SK-N-MC (cell line): ENCODE measurements at regions not wholly inside any gene's neighbourhood (a gene's known extent, or its start where the extent isn't known, plus 50 kb on each side); places are given as distances from the start of the nearest gene placed in this dataset.

ENCODE experiments used
- DNase-seq: peaks from one replicate; pipeline ENCODE4 v3.0.0-alpha.2; 2011; ENCODE audit warnings: low read depth, low spot score
- H3K27ac ChIP-seq: fragments of 200-600 bp; sonication (generic); 2 replicates; pipeline ENCODE4 v1.5.1; 2016; ENCODE audit warnings: mixed run types
- H3K36me3 ChIP-seq: fragments of 200-600 bp; sonication (generic); 2 replicates; pipeline ENCODE4 v1.6.1; 2017; ENCODE audit warnings: antibody characterized with exemption, low read length, mixed read lengths; ENCODE audit not compliant: insufficient read depth
- H3K4me3 ChIP-seq: fragments of 200-600 bp; sonication (generic); 2 replicates; pipeline ENCODE4 v1.5.1; 2016
- H3K9ac ChIP-seq: fragments of 200-600 bp; sonication (generic); 2 replicates; pipeline ENCODE4 v1.8.0; 2017; ENCODE audit warnings: mixed run types, mixed read lengths; ENCODE audit not compliant: insufficient read length
- H3K9me3 ChIP-seq: fragments of 200-600 bp; sonication (generic); 2 replicates; pipeline ENCODE4 v1.6.1; 2017; ENCODE audit warnings: low read depth, mild to moderate bottlenecking, antibody characterized with exemption, low read length, moderate library complexity, mixed read lengths
- EZH2 ChIP-seq: fragments of 200-600 bp; sonication (generic); IDR thresholded peaks from one replicate; pipeline ENCODE4 v1.6.1; 2017; ENCODE audit warnings: antibody characterized with exemption
- FOXP2 ChIP-seq: optimal IDR thresholded peaks from 2 replicates; pipeline ENCODE3; 2011; ENCODE audit warnings: mild to moderate bottlenecking, moderate library complexity; ENCODE audit not compliant: insufficient read depth; ENCODE audit errors: extremely low read length, control extremely low read depth
- POLR2AphosphoS5 ChIP-seq: IDR thresholded peaks from 2 replicates; pipeline ENCODE4 v1.6.1; 2012; ENCODE audit warnings: mild to moderate bottlenecking, low read depth, low read length, borderline replicate concordance

- no peak overlapping the region for H3K4me3 ChIP-seq
- no peak for DNase-seq
- peaks cover 3% of the 10 kb centered on the region; the same call in 1 of the 2 replicates for H3K9me3 ChIP-seq
- no peak overlapping the region for H3K27ac ChIP-seq
- H3K36me3 ChIP-seq = no peaks in the 10 kb centered on the region
- no peak overlapping the region for H3K9ac ChIP-seq
- TF ChIP-seq POLR2AphosphoS5 (no peak), FOXP2 (no peak), EZH2 (no peak)
These were observed 179.4 kb upstream of the AGAP1 start for GRCh38 chr2:235314371-235314930.

- H3K9me3 ChIP-seq = no peaks in the 10 kb centered on the region
- no peak for DNase-seq
- no peak for TF ChIP-seq POLR2AphosphoS5
- no peak for TF ChIP-seq EZH2
- TF ChIP-seq FOXP2 = no peak
- H3K27ac ChIP-seq = no peak overlapping the region
- H3K36me3 ChIP-seq = no peaks in the 10 kb centered on the region
- no peak overlapping the region for H3K9ac ChIP-seq
- no peak overlapping the region for H3K4me3 ChIP-seq
These were observed 174.7 kb upstream of the AGAP1 start for GRCh38 chr2:235319095-235319494.

GRCh38 chr2:235320326-235320725, 173.5 kb upstream of the AGAP1 start:
- no peaks in the 10 kb centered on the region for H3K9me3 ChIP-seq
- DNase-seq = no peak
- no peak overlapping the region for H3K9ac ChIP-seq
- H3K36me3 ChIP-seq = no peaks in the 10 kb centered on the region
- TF ChIP-seq EZH2 (no peak), FOXP2 (no peak), POLR2AphosphoS5 (no peak)
- no peak overlapping the region for H3K4me3 ChIP-seq
- H3K27ac ChIP-seq = no peak overlapping the region

- no peak overlapping the region for H3K4me3 ChIP-seq
- TF ChIP-seq EZH2 (no peak), FOXP2 (no peak), POLR2AphosphoS5 (no peak)
- no peak overlapping the region for H3K27ac ChIP-seq
- H3K9me3 ChIP-seq = no peaks in the 10 kb centered on the region
- H3K9ac ChIP-seq = no peak overlapping the region
- H3K36me3 ChIP-seq = no peaks in the 10 kb centered on the region
- no peak for DNase-seq
These were observed 169.5 kb upstream of the AGAP1 start for GRCh38 chr2:235324324-235324723.

GRCh38 chr2:235325151-235325550, 168.7 kb upstream of the AGAP1 start:
- no peak overlapping the region for H3K27ac ChIP-seq
- no peak overlapping the region for H3K4me3 ChIP-seq
- no peaks in the 10 kb centered on the region for H3K9me3 ChIP-seq
- TF ChIP-seq EZH2 = no peak
- TF ChIP-seq FOXP2 = no peak
- TF ChIP-seq POLR2AphosphoS5 = no peak
- DNase-seq = no peak
- no peak overlapping the region for H3K9ac ChIP-seq
- H3K36me3 ChIP-seq = no peaks in the 10 kb centered on the region

- no peak overlapping the region for H3K4me3 ChIP-seq
These were observed 164.9 kb upstream of the AGAP1 start for GRCh38 chr2:235328991-235329390.

GRCh38 chr2:235330775-235331451, 162.9 kb upstream of the AGAP1 start:
- Histone ChIP-seq H3K27ac (no peak overlapping the region), H3K4me3 (no peak overlapping the region), H3K9ac (no peak overlapping the region), H3K9me3 (no peaks in the 10 kb centered on the region), H3K36me3 (no peaks in the 10 kb centered on the region)
- no peak for DNase-seq
- TF ChIP-seq FOXP2 = no peak
- TF ChIP-seq POLR2AphosphoS5 = no peak
- no peak for TF ChIP-seq EZH2

More at GRCh38 chr2:235328991-235329390, 164.9 kb upstream of the AGAP1 start:
- no peak for DNase-seq
- H3K36me3 ChIP-seq = no peaks in the 10 kb centered on the region
- H3K9me3 ChIP-seq = no peaks in the 10 kb centered on the region
- H3K27ac ChIP-seq = no peak overlapping the region
- no peak overlapping the region for H3K9ac ChIP-seq
- TF ChIP-seq FOXP2 (no peak), POLR2AphosphoS5 (no peak), EZH2 (no peak)

- no peak for DNase-seq
- no peak overlapping the region for H3K9ac ChIP-seq
- H3K9me3 ChIP-seq = no peaks in the 10 kb centered on the region
- H3K27ac ChIP-seq = no peak overlapping the region
- no peaks in the 10 kb centered on the region for H3K36me3 ChIP-seq
- no peak overlapping the region for H3K4me3 ChIP-seq
- TF ChIP-seq POLR2AphosphoS5 = no peak
- TF ChIP-seq FOXP2 = no peak
- no peak for TF ChIP-seq EZH2
These were observed 161.5 kb upstream of the AGAP1 start for GRCh38 chr2:235332240-235332890.

- H3K9ac ChIP-seq = no peak overlapping the region
- H3K36me3 ChIP-seq = no peaks in the 10 kb centered on the region
- no peaks in the 10 kb centered on the region for H3K9me3 ChIP-seq
- no peak for DNase-seq
- no peak for TF ChIP-seq EZH2
- no peak for TF ChIP-seq POLR2AphosphoS5
- TF ChIP-seq FOXP2 = no peak
- H3K27ac ChIP-seq = no peak overlapping the region
- H3K4me3 ChIP-seq = no peak overlapping the region
These were observed 160.8 kb upstream of the AGAP1 start for GRCh38 chr2:235333076-235333475.
